ENCODE measurements at regions not wholly inside any gene's neighbourhood (a gene's known extent, or its start where the extent isn't known, plus 50 kb on each side); places are given as distances from the start of the nearest gene placed in this dataset.

DNA sequence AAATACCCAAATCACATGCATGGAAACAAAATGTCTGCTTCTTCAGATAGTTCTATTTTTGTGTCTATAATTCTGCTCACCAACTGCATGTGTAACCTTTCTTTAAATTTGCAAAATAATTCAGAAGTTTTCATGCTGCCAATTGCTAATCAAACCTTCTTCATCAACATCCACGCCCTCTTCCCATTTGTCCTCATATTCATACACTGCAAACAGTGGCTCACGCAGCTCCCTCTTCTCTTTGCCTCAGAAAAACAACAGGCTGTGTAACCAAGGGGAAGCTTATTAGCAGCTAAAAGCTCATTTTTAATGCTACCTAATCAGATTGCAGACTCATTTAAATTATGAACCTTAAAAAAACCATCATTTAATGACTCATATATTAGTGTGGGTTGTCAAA, 555.0 kb upstream of the EPHA7 start:
- TF ChIP-seq, protein P1, sequence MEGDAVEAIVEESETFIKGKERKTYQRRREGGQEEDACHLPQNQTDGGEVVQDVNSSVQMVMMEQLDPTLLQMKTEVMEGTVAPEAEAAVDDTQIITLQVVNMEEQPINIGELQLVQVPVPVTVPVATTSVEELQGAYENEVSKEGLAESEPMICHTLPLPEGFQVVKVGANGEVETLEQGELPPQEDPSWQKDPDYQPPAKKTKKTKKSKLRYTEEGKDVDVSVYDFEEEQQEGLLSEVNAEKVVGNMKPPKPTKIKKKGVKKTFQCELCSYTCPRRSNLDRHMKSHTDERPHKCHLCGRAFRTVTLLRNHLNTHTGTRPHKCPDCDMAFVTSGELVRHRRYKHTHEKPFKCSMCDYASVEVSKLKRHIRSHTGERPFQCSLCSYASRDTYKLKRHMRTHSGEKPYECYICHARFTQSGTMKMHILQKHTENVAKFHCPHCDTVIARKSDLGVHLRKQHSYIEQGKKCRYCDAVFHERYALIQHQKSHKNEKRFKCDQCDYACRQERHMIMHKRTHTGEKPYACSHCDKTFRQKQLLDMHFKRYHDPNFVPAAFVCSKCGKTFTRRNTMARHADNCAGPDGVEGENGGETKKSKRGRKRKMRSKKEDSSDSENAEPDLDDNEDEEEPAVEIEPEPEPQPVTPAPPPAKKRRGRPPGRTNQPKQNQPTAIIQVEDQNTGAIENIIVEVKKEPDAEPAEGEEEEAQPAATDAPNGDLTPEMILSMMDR (IDR thresholded peaks at IDR 0.05 in 8 of 11, conservative IDR thresholded peaks at IDR 0.05 in 3 of 11): no peak
- TF ChIP-seq POLR2AphosphoS5 (IDR thresholded peaks at IDR 0.05) (no peak), POLR2A (IDR thresholded peaks at IDR 0.05) (no peak)
